GM23338 (cell line): ENCODE measurements at regions not wholly inside any gene's neighbourhood (a gene's known extent, or its start where the extent isn't known, plus 50 kb on each side); places are given as distances from the start of the nearest gene placed in this dataset.

Experiments
- ATAC-seq: fragments of 200-7000 bp; cut with Tn5 transposase; 3 replicates; pipeline ENCODE4 v1.9.1; 2020
- DNase-seq: peaks from one replicate; pipeline ENCODE4 v3.0.0-alpha.2; 2015; ENCODE audit warnings: low spot score
- H2AFZ ChIP-seq: fragments of 200-600 bp; sonication (generic); 2 replicates; pipeline ENCODE4 v1.8.0; 2016; ENCODE audit warnings: antibody characterized with exemption, mild to moderate bottlenecking, moderate library complexity
- H3F3A ChIP-seq: fragments of 200-600 bp; sonication (generic); replicated peaks from 2 replicates; pipeline ENCODE4 v1.8.0; 2017; ENCODE audit warnings: antibody characterized with exemption, mixed run types, low read depth
- H3K27ac ChIP-seq: fragments of 200-600 bp; sonication (generic); 2 replicates; pipeline ENCODE4 v1.6.1; 2016; ENCODE audit warnings: low read depth
- H3K27me3 ChIP-seq: fragments of 200-600 bp; sonication (generic); 2 replicates; pipeline ENCODE4 v1.8.0; 2016; ENCODE audit warnings: mild to moderate bottlenecking, mixed run types, moderate library complexity; ENCODE audit not compliant: insufficient read depth
- H3K36me3 ChIP-seq: fragments of 200-600 bp; sonication (generic); 2 replicates; pipeline ENCODE4 v1.8.0; 2016; ENCODE audit warnings: mild to moderate bottlenecking; ENCODE audit not compliant: insufficient read depth
- H3K4me1 ChIP-seq: fragments of 200-600 bp; sonication (generic); 2 replicates; pipeline ENCODE4 v1.8.0; 2016; ENCODE audit warnings: mild to moderate bottlenecking, moderate library complexity; ENCODE audit not compliant: insufficient read depth
- H3K4me2 ChIP-seq: fragments of 200-600 bp; sonication (generic); 2 replicates; pipeline ENCODE4 v1.7.1; 2017; ENCODE audit warnings: mixed run types
- H3K4me3 ChIP-seq: fragments of 200-600 bp; sonication (generic); 2 replicates; pipeline ENCODE4 v1.6.1; 2016; ENCODE audit warnings: mixed run types
- H3K79me2 ChIP-seq: fragments of 200-600 bp; sonication (generic); replicated peaks from 2 replicates; pipeline ENCODE4 v1.8.0; 2017; ENCODE audit warnings: mild to moderate bottlenecking; ENCODE audit not compliant: insufficient read depth
- H3K9me2 ChIP-seq: fragments of 200-600 bp; sonication (generic); 2 replicates; pipeline ENCODE4 v1.8.0; 2017; ENCODE audit not compliant: insufficient read depth
- H4K20me1 ChIP-seq: fragments of 200-600 bp; sonication (generic); replicated peaks from 2 replicates; pipeline ENCODE4 v1.8.0; 2017; ENCODE audit warnings: mild to moderate bottlenecking; ENCODE audit not compliant: insufficient read depth
- H3K27ac Mint-ChIP-seq: 2 replicates; pipeline ENCODE4 v1.8.0; 2020; ENCODE audit warnings: inconsistent platforms, mild to moderate bottlenecking, moderate library complexity, mixed read lengths
- H3K27me3 Mint-ChIP-seq: 3 replicates; pipeline ENCODE4 v1.8.0; 2022; ENCODE audit warnings: low read depth, mild to moderate bottlenecking, moderate library complexity, mixed read lengths, inconsistent platforms; ENCODE audit not compliant: insufficient read depth, poor library complexity
- H3K36me3 Mint-ChIP-seq: 3 replicates; pipeline ENCODE4 v1.8.0; 2021; ENCODE audit warnings: low read depth, mild to moderate bottlenecking, inconsistent platforms, moderate library complexity, mixed read lengths
- H3K4me1 Mint-ChIP-seq: 3 replicates; pipeline ENCODE4 v1.8.0; 2020; ENCODE audit warnings: mild to moderate bottlenecking, inconsistent platforms, mixed read lengths
- H3K4me3 Mint-ChIP-seq: 3 replicates; pipeline ENCODE4 v1.8.0; 2021; ENCODE audit warnings: moderate library complexity, mild to moderate bottlenecking, inconsistent platforms, mixed read lengths
- H3K9me3 Mint-ChIP-seq: 3 replicates; pipeline ENCODE4 v1.8.0; 2020; ENCODE audit warnings: moderate library complexity, mild to moderate bottlenecking, inconsistent platforms, mixed read lengths
- CREB1 ChIP-seq: fragments of 250-450 bp; sonication (Bioruptor Pico); IDR thresholded peaks from 2 replicates; pipeline ENCODE4 v1.5.0; 2020; ENCODE audit warnings: low read depth, mild to moderate bottlenecking, moderate library complexity
- EZH2 ChIP-seq: fragments of 200-600 bp; sonication (generic); IDR thresholded peaks from one replicate; pipeline ENCODE4 v1.8.0; 2017; ENCODE audit warnings: antibody characterized with exemption, mild to moderate bottlenecking, low read depth; ENCODE audit not compliant: unreplicated experiment
- EZH2phosphoT487 ChIP-seq: fragments of 200-600 bp; sonication (generic); IDR thresholded peaks from one replicate; pipeline ENCODE4 v1.8.1; 2018; ENCODE audit warnings: antibody characterized with exemption; ENCODE audit not compliant: unreplicated experiment
- JUNB ChIP-seq: IDR thresholded peaks from one replicate; pipeline ENCODE4 v1.6.1; 2016; ENCODE audit warnings: antibody characterized with exemption; ENCODE audit not compliant: unreplicated experiment
- NANOG ChIP-seq: IDR thresholded peaks from 2 replicates; pipeline ENCODE4 v1.6.1; 2016; ENCODE audit warnings: antibody characterized with exemption, borderline replicate concordance
- POLR2AphosphoS5 ChIP-seq: IDR thresholded peaks from 2 replicates; pipeline ENCODE4 v1.6.1; 2016; ENCODE audit warnings: antibody characterized with exemption, low read depth
- STAT1 ChIP-seq: IDR thresholded peaks from one replicate; pipeline ENCODE4 v1.6.1; 2016; ENCODE audit warnings: antibody characterized with exemption; ENCODE audit not compliant: unreplicated experiment
- ZNF114 ChIP-seq: fragments of 250-450 bp; sonication (Bioruptor Pico); IDR thresholded peaks from 2 replicates; pipeline ENCODE4 v1.5.0; 2020; ENCODE audit warnings: mild to moderate bottlenecking, moderate library complexity
- ZNF331 ChIP-seq: fragments of 250-450 bp; sonication (Bioruptor Pico); IDR thresholded peaks from 2 replicates; pipeline ENCODE4 v1.5.0; 2020; ENCODE audit warnings: low read depth, mild to moderate bottlenecking, moderate library complexity
- TF ChIP-seq, protein P1 (sequence below), 2 experiments: fragments of 200-600 bp in 1 of 2; sonication (generic) in 1 of 2; conservative IDR thresholded peaks; 2 replicates each; pipeline versions ENCODE4 v1.5.1 to v1.6.1; 2016 to 2017; ENCODE audit warnings: antibody characterized with exemption in 2 of 2, low read depth in 2 of 2, mild to moderate bottlenecking in 2 of 2, moderate library complexity in 1 of 2
- TF ChIP-seq, protein P2 (sequence below): IDR thresholded peaks from 2 replicates; pipeline ENCODE4 v1.6.1; 2016; ENCODE audit warnings: antibody characterized with exemption
- TF ChIP-seq, protein P3 (sequence below): IDR thresholded peaks from one replicate; pipeline ENCODE4 v1.6.1; 2018; ENCODE audit warnings: antibody characterized with exemption; ENCODE audit not compliant: unreplicated experiment

DNA sequence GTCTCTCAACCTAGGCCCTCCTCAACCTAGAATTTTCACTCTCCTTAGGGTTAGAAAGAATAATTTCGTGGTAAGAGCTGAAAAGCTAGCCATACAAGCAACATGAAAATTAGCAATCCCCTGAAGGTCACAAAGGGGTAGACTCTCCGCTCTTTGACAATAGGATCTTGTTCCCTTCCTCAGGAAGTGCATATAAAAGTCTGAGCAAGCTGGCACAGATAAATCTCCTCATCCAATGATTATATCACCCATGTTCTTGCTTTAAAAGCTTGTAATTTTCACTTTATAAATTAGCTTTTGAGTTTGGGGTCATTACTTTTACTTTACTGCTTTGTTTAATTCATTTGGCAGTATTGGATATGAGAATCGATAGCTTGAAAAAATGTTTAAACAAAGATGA is 852.3 kb upstream of the CRIM1 start:
- Mint-ChIP-seq H3K4me1 (no peaks in the 10 kb centered on the region), H3K27ac (no peak overlapping the region), H3K36me3 (0 out of 3 replicates have a peak, but pooled peaks cover 6% of the 10 kb centered on the region), H3K27me3 (peaks cover 3% of the 10 kb centered on the region), H3K9me3 (peaks cover 6% of the 10 kb centered on the region; the same call in 1 of the 3 replicates), H3K4me3 (no peak overlapping the region)
- H3K4me3 ChIP-seq = no peak overlapping the region
- TF ChIP-seq NANOG = no peak
- TF ChIP-seq, protein P1, sequence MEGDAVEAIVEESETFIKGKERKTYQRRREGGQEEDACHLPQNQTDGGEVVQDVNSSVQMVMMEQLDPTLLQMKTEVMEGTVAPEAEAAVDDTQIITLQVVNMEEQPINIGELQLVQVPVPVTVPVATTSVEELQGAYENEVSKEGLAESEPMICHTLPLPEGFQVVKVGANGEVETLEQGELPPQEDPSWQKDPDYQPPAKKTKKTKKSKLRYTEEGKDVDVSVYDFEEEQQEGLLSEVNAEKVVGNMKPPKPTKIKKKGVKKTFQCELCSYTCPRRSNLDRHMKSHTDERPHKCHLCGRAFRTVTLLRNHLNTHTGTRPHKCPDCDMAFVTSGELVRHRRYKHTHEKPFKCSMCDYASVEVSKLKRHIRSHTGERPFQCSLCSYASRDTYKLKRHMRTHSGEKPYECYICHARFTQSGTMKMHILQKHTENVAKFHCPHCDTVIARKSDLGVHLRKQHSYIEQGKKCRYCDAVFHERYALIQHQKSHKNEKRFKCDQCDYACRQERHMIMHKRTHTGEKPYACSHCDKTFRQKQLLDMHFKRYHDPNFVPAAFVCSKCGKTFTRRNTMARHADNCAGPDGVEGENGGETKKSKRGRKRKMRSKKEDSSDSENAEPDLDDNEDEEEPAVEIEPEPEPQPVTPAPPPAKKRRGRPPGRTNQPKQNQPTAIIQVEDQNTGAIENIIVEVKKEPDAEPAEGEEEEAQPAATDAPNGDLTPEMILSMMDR (conservative IDR thresholded peaks at IDR 0.05; ENCODE audit: low read depth in 2 of 2) = no peak
- TF ChIP-seq, protein P2, sequence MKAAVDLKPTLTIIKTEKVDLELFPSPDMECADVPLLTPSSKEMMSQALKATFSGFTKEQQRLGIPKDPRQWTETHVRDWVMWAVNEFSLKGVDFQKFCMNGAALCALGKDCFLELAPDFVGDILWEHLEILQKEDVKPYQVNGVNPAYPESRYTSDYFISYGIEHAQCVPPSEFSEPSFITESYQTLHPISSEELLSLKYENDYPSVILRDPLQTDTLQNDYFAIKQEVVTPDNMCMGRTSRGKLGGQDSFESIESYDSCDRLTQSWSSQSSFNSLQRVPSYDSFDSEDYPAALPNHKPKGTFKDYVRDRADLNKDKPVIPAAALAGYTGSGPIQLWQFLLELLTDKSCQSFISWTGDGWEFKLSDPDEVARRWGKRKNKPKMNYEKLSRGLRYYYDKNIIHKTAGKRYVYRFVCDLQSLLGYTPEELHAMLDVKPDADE = no peak
- no peak for TF ChIP-seq JUNB
- TF ChIP-seq ZNF114 (CRISPR knock-in tag) = no peak
- TF ChIP-seq, protein P3, sequence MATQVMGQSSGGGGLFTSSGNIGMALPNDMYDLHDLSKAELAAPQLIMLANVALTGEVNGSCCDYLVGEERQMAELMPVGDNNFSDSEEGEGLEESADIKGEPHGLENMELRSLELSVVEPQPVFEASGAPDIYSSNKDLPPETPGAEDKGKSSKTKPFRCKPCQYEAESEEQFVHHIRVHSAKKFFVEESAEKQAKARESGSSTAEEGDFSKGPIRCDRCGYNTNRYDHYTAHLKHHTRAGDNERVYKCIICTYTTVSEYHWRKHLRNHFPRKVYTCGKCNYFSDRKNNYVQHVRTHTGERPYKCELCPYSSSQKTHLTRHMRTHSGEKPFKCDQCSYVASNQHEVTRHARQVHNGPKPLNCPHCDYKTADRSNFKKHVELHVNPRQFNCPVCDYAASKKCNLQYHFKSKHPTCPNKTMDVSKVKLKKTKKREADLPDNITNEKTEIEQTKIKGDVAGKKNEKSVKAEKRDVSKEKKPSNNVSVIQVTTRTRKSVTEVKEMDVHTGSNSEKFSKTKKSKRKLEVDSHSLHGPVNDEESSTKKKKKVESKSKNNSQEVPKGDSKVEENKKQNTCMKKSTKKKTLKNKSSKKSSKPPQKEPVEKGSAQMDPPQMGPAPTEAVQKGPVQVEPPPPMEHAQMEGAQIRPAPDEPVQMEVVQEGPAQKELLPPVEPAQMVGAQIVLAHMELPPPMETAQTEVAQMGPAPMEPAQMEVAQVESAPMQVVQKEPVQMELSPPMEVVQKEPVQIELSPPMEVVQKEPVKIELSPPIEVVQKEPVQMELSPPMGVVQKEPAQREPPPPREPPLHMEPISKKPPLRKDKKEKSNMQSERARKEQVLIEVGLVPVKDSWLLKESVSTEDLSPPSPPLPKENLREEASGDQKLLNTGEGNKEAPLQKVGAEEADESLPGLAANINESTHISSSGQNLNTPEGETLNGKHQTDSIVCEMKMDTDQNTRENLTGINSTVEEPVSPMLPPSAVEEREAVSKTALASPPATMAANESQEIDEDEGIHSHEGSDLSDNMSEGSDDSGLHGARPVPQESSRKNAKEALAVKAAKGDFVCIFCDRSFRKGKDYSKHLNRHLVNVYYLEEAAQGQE = no peak
- TF ChIP-seq ZNF331 (CRISPR knock-in tag) = no peak
- TF ChIP-seq EZH2phosphoT487 = no peak
- TF ChIP-seq EZH2 = no peak
- TF ChIP-seq CREB1 = no peak
- TF ChIP-seq POLR2AphosphoS5 = no peak
- TF ChIP-seq STAT1 = no peak
- H2AFZ ChIP-seq = 0 out of 2 replicates have a peak overlapping the region, but pooled peaks have one; percentile 12
- no peaks in the 10 kb centered on the region for H3K4me1 ChIP-seq
- no peaks in the 10 kb centered on the region for H3K36me3 ChIP-seq
- no peaks in the 10 kb centered on the region for H3K9me2 ChIP-seq
- no peak for ATAC-seq
- no peak for DNase-seq
- H4K20me1 ChIP-seq = no peaks in the 10 kb centered on the region
- no peaks in the 10 kb centered on the region for H3K79me2 ChIP-seq
- no peaks in the 10 kb centered on the region for H3K27me3 ChIP-seq
- no peaks in the 10 kb centered on the region for H3F3A ChIP-seq
- no peak overlapping the region for H3K4me2 ChIP-seq
- no peak overlapping the region for H3K27ac ChIP-seq
